ENCODE measurements at regions not wholly inside any gene's neighbourhood (a gene's known extent, or its start where the extent isn't known, plus 50 kb on each side); places are given as distances from the start of the nearest gene placed in this dataset.

GRCh38 chr1:209484429-209484828 lies 99.1 kb upstream of the CAMK1G start:
- TF ChIP-seq CTCF (IDR thresholded peaks at IDR 0.05) (no peak), POLR2A (IDR thresholded peaks at IDR 0.05) (no peak)
- no peak for DNase-seq (ENCODE audit: low spot score in 2 of 2)
- no peak overlapping the region for H3K4me3 ChIP-seq (ENCODE audit: low read depth, poor library complexity, severe bottlenecking)
- intact Hi-C loops (cut with DNase I; ENCODE audit: low total_unique reads): no loop called here

GRCh38 chr1:209485167-209485566 lies 98.3 kb upstream of the CAMK1G start:
- WGBS, 2 donors: 38 to 56% methylated on average over 2 of the region's 2 CpGs
- intact Hi-C loops (cut with DNase I; ENCODE audit: low total_unique reads): no loop called here
- DNase-seq (ENCODE audit: low spot score in 2 of 2): peak in 1 of 2 donors; percentile 50

GRCh38 chr1:209485751-209486150 lies 97.8 kb upstream of the CAMK1G start:
- TF ChIP-seq CTCF (IDR thresholded peaks at IDR 0.05): no peak
- 57 to 63% methylated on average over 3 of the region's 3 CpGs for WGBS, 2 donors

More at GRCh38 chr1:209485167-209485566, 98.3 kb upstream of the CAMK1G start:
- no peak for TF ChIP-seq POLR2A (IDR thresholded peaks at IDR 0.05)
- TF ChIP-seq CTCF (IDR thresholded peaks at IDR 0.05): no peak
- H3K4me3 ChIP-seq (ENCODE audit: low read depth, poor library complexity, severe bottlenecking): no peak overlapping the region

GRCh38 chr1:209486861-209487593 lies 96.5 kb upstream of the CAMK1G start:
- intact Hi-C loops (cut with DNase I; ENCODE audit: low total_unique reads): no loop called here
- no peak for DNase-seq (ENCODE audit: low spot score in 2 of 2)
- no peak for TF ChIP-seq CTCF (IDR thresholded peaks at IDR 0.05)
- no peak for TF ChIP-seq POLR2A (IDR thresholded peaks at IDR 0.05)
- H3K4me3 ChIP-seq (ENCODE audit: low read depth, poor library complexity, severe bottlenecking): no peak overlapping the region
- 84 to 97% methylated on average over 1 of the region's 1 CpG for WGBS, 2 donors

More at GRCh38 chr1:209485751-209486150, 97.8 kb upstream of the CAMK1G start:
- no peak overlapping the region for H3K4me3 ChIP-seq (ENCODE audit: low read depth, poor library complexity, severe bottlenecking)
- DNase-seq (ENCODE audit: low spot score in 2 of 2): no peak
- intact Hi-C loops (cut with DNase I; ENCODE audit: low total_unique reads): no loop called here

- intact Hi-C loops (cut with DNase I; ENCODE audit: low total_unique reads): no loop called here
- no peak for DNase-seq (ENCODE audit: low spot score in 2 of 2)
These were observed 93.5 kb upstream of the CAMK1G start for GRCh38 chr1:209490013-209490412.

More at GRCh38 chr1:209490013-209490412, 93.5 kb upstream of the CAMK1G start:
- H3K4me3 ChIP-seq (ENCODE audit: low read depth, poor library complexity, severe bottlenecking): no peak overlapping the region
- TF ChIP-seq CTCF (IDR thresholded peaks at IDR 0.05) (no peak), POLR2A (IDR thresholded peaks at IDR 0.05) (no peak)
- 47 to 52% methylated on average over 3 of the region's 3 CpGs for WGBS, 2 donors

Data from lower leg skin (tissue), 4 donors.